Right atrium auricular region (tissue), 2 donors: ENCODE measurements at regions not wholly inside any gene's neighbourhood (a gene's known extent, or its start where the extent isn't known, plus 50 kb on each side); places are given as distances from the start of the nearest gene placed in this dataset.

Source experiments
- DNase-seq: peaks from one replicate; pipeline ENCODE4 v3.0.0-alpha.2; 2019; ENCODE audit warnings: low spot score
- H3K27ac ChIP-seq, 2 donors: fragments of 200-600 bp; sonication (generic); 1 replicate in 1 of 2; 2 replicates in 1 of 2; pipeline ENCODE4 v1.5.1; 2016 to 2019
- H3K27me3 ChIP-seq, 2 donors: fragments of 200-600 bp; sonication (generic); one replicate each; pipeline versions ENCODE4 v1.5.1 to v1.6.0; 2017 to 2019
- H3K36me3 ChIP-seq: fragments of 200-600 bp; sonication (generic); one replicate; pipeline ENCODE4 v1.5.1; 2016
- H3K4me1 ChIP-seq, 2 donors: fragments of 200-600 bp; sonication (generic); one replicate each; pipeline versions ENCODE4 v1.5.1 to v1.6.0; 2017 to 2019
- H3K4me3 ChIP-seq, 2 donors: fragments of 200-600 bp; sonication (generic); 1 replicate in 1 of 2; 2 replicates in 1 of 2; pipeline ENCODE4 v1.5.1; 2017 to 2019; ENCODE audit warnings: mild to moderate bottlenecking in 1 of 2, moderate library complexity in 1 of 2
- H3K9me3 ChIP-seq, 2 donors: fragments of 200-600 bp; sonication (generic); one replicate each; pipeline ENCODE4 v1.5.1; 2019
- TF ChIP-seq, protein P1 (sequence below), 2 donors: fragments of 200-600 bp; sonication (generic); IDR thresholded peaks; one replicate each; pipeline ENCODE4 v1.5.1; 2019; ENCODE audit warnings: antibody characterized with exemption in 2 of 2

DNA sequence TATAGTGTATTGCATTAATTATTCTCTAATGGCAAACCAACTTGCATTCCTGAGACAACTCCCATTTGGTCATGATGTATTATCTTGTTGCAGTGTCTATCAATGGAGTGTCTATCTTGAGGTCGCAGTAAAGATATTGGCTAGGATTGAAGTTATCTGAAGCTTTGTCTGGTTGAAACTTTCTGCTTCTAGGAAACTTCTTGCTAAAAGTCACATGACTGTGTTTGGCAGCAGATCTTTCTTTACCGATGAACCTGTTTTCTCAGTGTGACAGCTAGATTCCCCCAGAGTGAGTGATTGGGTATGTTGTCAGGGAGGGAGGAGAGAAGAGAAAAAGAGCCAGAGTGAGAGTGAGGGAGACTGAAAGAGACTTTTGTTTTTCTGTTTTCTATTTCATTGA is 119.6 kb downstream of the QPCT start:
- H3K27me3 ChIP-seq = no peaks in the 10 kb centered on the region
- H3K4me3 ChIP-seq = no peak overlapping the region
- H3K9me3 ChIP-seq = peaks cover 0 to 6% of the 10 kb centered on the region in 2 donors
- TF ChIP-seq, protein P1, sequence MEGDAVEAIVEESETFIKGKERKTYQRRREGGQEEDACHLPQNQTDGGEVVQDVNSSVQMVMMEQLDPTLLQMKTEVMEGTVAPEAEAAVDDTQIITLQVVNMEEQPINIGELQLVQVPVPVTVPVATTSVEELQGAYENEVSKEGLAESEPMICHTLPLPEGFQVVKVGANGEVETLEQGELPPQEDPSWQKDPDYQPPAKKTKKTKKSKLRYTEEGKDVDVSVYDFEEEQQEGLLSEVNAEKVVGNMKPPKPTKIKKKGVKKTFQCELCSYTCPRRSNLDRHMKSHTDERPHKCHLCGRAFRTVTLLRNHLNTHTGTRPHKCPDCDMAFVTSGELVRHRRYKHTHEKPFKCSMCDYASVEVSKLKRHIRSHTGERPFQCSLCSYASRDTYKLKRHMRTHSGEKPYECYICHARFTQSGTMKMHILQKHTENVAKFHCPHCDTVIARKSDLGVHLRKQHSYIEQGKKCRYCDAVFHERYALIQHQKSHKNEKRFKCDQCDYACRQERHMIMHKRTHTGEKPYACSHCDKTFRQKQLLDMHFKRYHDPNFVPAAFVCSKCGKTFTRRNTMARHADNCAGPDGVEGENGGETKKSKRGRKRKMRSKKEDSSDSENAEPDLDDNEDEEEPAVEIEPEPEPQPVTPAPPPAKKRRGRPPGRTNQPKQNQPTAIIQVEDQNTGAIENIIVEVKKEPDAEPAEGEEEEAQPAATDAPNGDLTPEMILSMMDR (IDR thresholded peaks at IDR 0.05) = no peak
- no peaks in the 10 kb centered on the region for H3K36me3 ChIP-seq
- H3K4me1 ChIP-seq = peaks cover 0 to 21% of the 10 kb centered on the region in 2 donors
- no peak overlapping the region for H3K27ac ChIP-seq
- no peak for DNase-seq

DNA sequence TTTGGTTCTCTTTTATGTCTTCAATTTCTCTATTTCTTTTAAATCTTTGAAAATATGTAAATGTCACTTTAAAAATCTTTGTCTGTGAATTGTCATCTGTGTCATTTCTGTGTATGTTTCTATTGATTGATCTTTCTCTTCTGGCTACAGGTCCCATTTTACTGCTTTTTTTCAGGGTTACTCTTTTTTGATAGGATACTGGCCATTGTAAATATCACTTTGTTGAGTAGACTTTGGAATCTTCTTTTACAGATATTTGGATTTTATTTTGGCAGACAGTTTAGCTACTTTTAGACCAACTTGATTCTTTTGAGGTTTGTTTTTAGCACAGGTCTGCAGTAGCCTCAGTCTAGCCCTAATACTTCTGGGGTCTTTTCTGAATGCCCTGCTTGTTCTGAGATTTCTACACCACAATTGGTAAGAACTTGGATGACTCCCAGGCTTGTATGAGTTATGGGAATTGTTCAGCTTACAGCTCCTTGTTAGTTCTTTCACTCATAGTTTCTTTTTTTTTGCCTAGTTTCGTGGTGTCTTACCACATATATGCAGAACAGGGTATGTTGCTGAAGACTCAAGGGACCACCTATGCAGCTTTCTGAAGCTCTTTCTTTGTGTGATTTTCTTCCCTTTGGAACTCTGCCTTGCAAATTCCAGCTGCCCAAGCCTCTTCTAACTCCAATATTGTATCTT is 122.2 kb downstream of the QPCT start:
- no peaks in the 10 kb centered on the region for H3K36me3 ChIP-seq
- TF ChIP-seq, protein P1 (IDR thresholded peaks at IDR 0.05) = no peak
- DNase-seq = no peak
- H3K4me1 ChIP-seq = peaks cover 0 to 3% of the 10 kb centered on the region in 2 donors
- no peaks in the 10 kb centered on the region for H3K27me3 ChIP-seq
- peaks cover 0 to 6% of the 10 kb centered on the region in 2 donors for H3K9me3 ChIP-seq
- H3K4me3 ChIP-seq = no peak overlapping the region
- H3K27ac ChIP-seq = no peak overlapping the region

DNA sequence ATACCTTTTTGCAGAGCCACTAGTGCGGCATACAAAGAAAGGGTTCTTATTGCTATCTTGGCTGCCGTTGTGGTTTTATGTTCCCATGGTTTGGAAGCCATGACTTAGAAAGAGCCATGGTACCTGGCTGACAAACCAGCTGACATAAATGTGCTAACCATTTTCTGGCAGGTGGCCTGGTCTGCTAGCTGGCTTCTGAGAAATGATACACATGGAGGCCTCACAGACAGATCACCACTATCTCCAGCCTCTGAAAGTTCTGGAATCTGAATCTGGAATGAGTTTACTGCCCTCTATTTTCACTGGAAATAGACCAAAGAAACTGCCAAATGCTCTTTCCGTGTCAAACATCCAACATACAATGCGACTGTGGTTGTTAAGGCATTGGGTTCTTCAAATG is 123.7 kb downstream of the QPCT start:
- Histone ChIP-seq H3K4me1 (peaks cover 0 to 3% of the 10 kb centered on the region in 2 donors), H3K27ac (no peak overlapping the region), H3K36me3 (no peaks in the 10 kb centered on the region), H3K9me3 (peaks cover 0 to 4% of the 10 kb centered on the region in 2 donors), H3K4me3 (no peak overlapping the region), H3K27me3 (no peaks in the 10 kb centered on the region)
- DNase-seq = no peak
- TF ChIP-seq, protein P1 (IDR thresholded peaks at IDR 0.05) = no peak

DNA sequence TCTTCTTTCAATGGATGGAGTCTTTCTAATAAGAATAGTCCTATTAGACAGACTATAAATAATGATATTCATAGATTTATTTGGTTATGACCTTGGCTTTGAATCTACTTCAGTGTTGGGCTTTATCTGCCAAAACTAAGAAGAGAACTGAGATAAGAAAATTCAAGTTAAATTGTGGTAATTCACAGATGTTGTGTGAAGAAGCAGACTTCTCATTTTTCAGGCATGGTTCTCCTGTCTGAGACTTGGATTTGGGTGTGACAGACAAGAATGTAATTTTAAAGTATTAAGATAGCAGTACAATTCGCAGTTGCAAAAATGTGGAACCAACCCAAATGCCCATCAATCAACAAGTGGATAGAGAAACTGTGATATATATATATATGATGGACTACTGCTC is 124.7 kb downstream of the QPCT start:
- H3K36me3 ChIP-seq = no peaks in the 10 kb centered on the region
- DNase-seq = no peak
- H3K27me3 ChIP-seq = no peaks in the 10 kb centered on the region
- peaks cover 0 to 3% of the 10 kb centered on the region in 2 donors for H3K4me1 ChIP-seq
- no peak overlapping the region for H3K4me3 ChIP-seq
- H3K27ac ChIP-seq = no peak overlapping the region
- H3K9me3 ChIP-seq = no peaks in the 10 kb centered on the region
- TF ChIP-seq, protein P1 (IDR thresholded peaks at IDR 0.05) = no peak

DNA sequence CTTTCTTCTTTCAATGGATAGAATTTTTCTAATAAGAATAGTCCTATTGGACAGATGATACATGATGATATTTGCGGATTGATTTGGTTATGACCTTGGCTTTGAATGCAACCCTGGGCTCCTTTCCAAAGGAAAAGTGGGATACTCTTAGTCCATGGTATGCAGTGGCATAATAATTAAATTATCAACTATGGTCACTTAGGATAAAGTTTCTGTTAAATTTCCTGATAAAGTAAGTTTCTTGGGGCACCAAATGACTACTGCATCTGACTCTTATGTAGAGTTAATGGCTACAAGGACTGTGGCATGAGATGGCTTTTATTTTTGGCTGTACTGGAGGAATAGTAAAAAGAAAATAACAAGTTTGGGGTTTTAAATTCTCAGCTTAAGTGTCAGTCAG is 126.7 kb downstream of the QPCT start:
- no peaks in the 10 kb centered on the region for H3K27me3 ChIP-seq
- peaks cover 0 to 3% of the 10 kb centered on the region in 2 donors for H3K4me1 ChIP-seq
- no peak overlapping the region for H3K27ac ChIP-seq
- H3K4me3 ChIP-seq = no peak overlapping the region
- no peak for DNase-seq
- H3K36me3 ChIP-seq = no peaks in the 10 kb centered on the region
- no peaks in the 10 kb centered on the region for H3K9me3 ChIP-seq
- TF ChIP-seq, protein P1 (IDR thresholded peaks at IDR 0.05) = no peak

DNA sequence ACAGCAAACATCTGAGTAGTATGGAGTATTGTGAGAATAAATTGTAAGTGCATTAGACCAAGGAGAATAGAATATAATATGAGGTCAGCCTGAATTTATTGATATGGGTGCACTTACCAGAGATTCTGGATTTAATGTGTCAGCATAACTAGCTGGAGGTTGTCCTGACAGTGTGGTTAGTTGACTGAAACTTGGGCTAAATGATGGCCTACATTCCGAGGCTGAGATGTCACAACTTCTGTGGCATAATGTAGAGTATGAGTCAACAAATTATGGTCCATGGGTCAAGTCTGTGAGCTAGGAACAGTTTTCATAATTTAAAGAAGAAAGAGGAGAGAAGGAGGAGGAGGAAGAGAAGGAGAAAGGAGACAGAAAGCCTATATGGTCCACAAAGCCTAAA is 127.6 kb downstream of the QPCT start:
- Histone ChIP-seq H3K36me3 (no peaks in the 10 kb centered on the region), H3K27ac (no peak overlapping the region), H3K27me3 (no peaks in the 10 kb centered on the region), H3K4me1 (peaks cover 0 to 3% of the 10 kb centered on the region in 2 donors), H3K4me3 (no peak overlapping the region), H3K9me3 (no peaks in the 10 kb centered on the region)
- DNase-seq = no peak
- TF ChIP-seq, protein P1 (IDR thresholded peaks at IDR 0.05) = no peak
